HG03442 (cell line): ENCODE measurements at regions not wholly inside any gene's neighbourhood (a gene's known extent, or its start where the extent isn't known, plus 50 kb on each side); places are given as distances from the start of the nearest gene placed in this dataset.

Source experiments
- ATAC-seq: cut with Tn5 transposase; IDR thresholded peaks from one replicate; pipeline ENCODE4 v1.9.1; 2021; ENCODE audit warnings: mild to moderate bottlenecking, moderate library complexity; ENCODE audit not compliant: unreplicated experiment

GRCh38 chr4:30667919-30668318, 52.2 kb upstream of the PCDH7 start:
- no peak for ATAC-seq

GRCh38 chr4:30670206-30670605, 50.0 kb upstream of the PCDH7 start:
- ATAC-seq = no peak
